ENCODE measurements at regions not wholly inside any gene's neighbourhood (a gene's known extent, or its start where the extent isn't known, plus 50 kb on each side); places are given as distances from the start of the nearest gene placed in this dataset.

GRCh38 chr2:43077876-43078275, 148.5 kb downstream of the ZFP36L2 start:
- Mint-ChIP-seq H3K27ac (no peak overlapping the region), H3K9me3 (no peaks in the 10 kb centered on the region), H3K27me3 (no peaks in the 10 kb centered on the region), H3K4me1 (ENCODE audit: low read depth) (peaks cover 6% of the 10 kb centered on the region), H3K4me3 (no peak overlapping the region), H3K36me3 (ENCODE audit: low read depth) (no peaks in the 10 kb centered on the region)
- TF ChIP-seq CTCF (IDR thresholded peaks at IDR 0.05): no peak
- DNase-seq: no peak
- ChIA-PET POLR2A (no interaction called here), CTCF (interaction anchor here (1.0 to 1.7 kb wide), 2 partner anchors 14 to 49 kb away, joined by 3 to 5 read pairs; no protein-coding TSS in a partner anchor)
- intact Hi-C loops (cut with micrococcal nuclease): no loop called here
- no peak for ATAC-seq

GRCh38 chr2:43076676-43077075, 149.7 kb downstream of the ZFP36L2 start:
- DNase-seq (no peak), ATAC-seq (no peak)
- intact Hi-C loops (cut with micrococcal nuclease): no loop called here
- ChIA-PET POLR2A (no interaction called here), CTCF (interaction anchor here (1.7 kb wide), 1 partner anchor 50 kb away, joined by 5 read pairs; no protein-coding TSS in a partner anchor)
- no peaks in the 10 kb centered on the region for H3K9me3 Mint-ChIP-seq
- H3K4me3 Mint-ChIP-seq: no peak overlapping the region
- TF ChIP-seq CTCF (IDR thresholded peaks at IDR 0.05): no peak
- peaks cover 4% of the 10 kb centered on the region for H3K4me1 Mint-ChIP-seq (ENCODE audit: low read depth)
- H3K27me3 Mint-ChIP-seq: no peaks in the 10 kb centered on the region
- no peaks in the 10 kb centered on the region for H3K36me3 Mint-ChIP-seq (ENCODE audit: low read depth)
- no peak overlapping the region for H3K27ac Mint-ChIP-seq

GRCh38 chr2:43075811-43076585, 150.4 kb downstream of the ZFP36L2 start:
- H3K4me3 Mint-ChIP-seq: no peak overlapping the region
- POLR2A ChIA-PET: no interaction called here
- peaks cover 4% of the 10 kb centered on the region for H3K4me1 Mint-ChIP-seq (ENCODE audit: low read depth)
- H3K36me3 Mint-ChIP-seq (ENCODE audit: low read depth): no peaks in the 10 kb centered on the region
- DNase-seq (no peak), ATAC-seq (no peak)
- CTCF ChIA-PET: no interaction called here
- no peak for TF ChIP-seq CTCF (IDR thresholded peaks at IDR 0.05)
- no peak overlapping the region for H3K27ac Mint-ChIP-seq
- intact Hi-C loops (cut with micrococcal nuclease): no loop called here
- H3K9me3 Mint-ChIP-seq: no peaks in the 10 kb centered on the region
- no peaks in the 10 kb centered on the region for H3K27me3 Mint-ChIP-seq

GRCh38 chr2:43075054-43075593, 151.3 kb downstream of the ZFP36L2 start:
- POLR2A ChIA-PET: no interaction called here
- CTCF ChIA-PET: no interaction called here
- no peak overlapping the region for H3K4me3 Mint-ChIP-seq
- no peak for DNase-seq
- no peak for ATAC-seq
- no peak overlapping the region for H3K27ac Mint-ChIP-seq
- no peak for TF ChIP-seq CTCF (IDR thresholded peaks at IDR 0.05)
- H3K27me3 Mint-ChIP-seq: no peaks in the 10 kb centered on the region
- intact Hi-C loops (cut with micrococcal nuclease): no loop called here
- no peaks in the 10 kb centered on the region for H3K36me3 Mint-ChIP-seq (ENCODE audit: low read depth)
- H3K9me3 Mint-ChIP-seq: no peaks in the 10 kb centered on the region
- peaks cover under 1% of the 10 kb centered on the region for H3K4me1 Mint-ChIP-seq (ENCODE audit: low read depth)

GRCh38 chr2:43074592-43075053, 151.8 kb downstream of the ZFP36L2 start:
- Mint-ChIP-seq H3K4me3 (no peak overlapping the region), H3K27me3 (no peaks in the 10 kb centered on the region), H3K4me1 (ENCODE audit: low read depth) (no peaks in the 10 kb centered on the region), H3K9me3 (no peaks in the 10 kb centered on the region), H3K27ac (no peak overlapping the region), H3K36me3 (ENCODE audit: low read depth) (no peaks in the 10 kb centered on the region)
- ChIA-PET POLR2A (no interaction called here), CTCF (interaction anchor here (1.8 kb wide), 1 partner anchor 215 kb away, joined by 5 read pairs; no protein-coding TSS in a partner anchor)
- no peak for DNase-seq
- TF ChIP-seq CTCF (IDR thresholded peaks at IDR 0.05): no peak
- intact Hi-C loops (cut with micrococcal nuclease): no loop called here
- no peak for ATAC-seq

All from activated CD8-positive, alpha-beta T cell treated with anti-CD3 and anti-CD28 coated beads for 36 hours (primary cell).